Activated T-cell treated with anti-CD3 and anti-CD28 coated beads for 1 hour (primary cell): ENCODE measurements at regions not wholly inside any gene's neighbourhood (a gene's known extent, or its start where the extent isn't known, plus 50 kb on each side); places are given as distances from the start of the nearest gene placed in this dataset.

Source experiments
- DNase-seq: peaks from one replicate; pipeline ENCODE4 v3.0.0-alpha.2; 2020; ENCODE audit warnings: low read depth

- DNase-seq = no peak
Measured at GRCh38 chr2:58954880-58955385, 713.8 kb upstream of the FANCL start.

- DNase-seq = no peak
Measured at GRCh38 chr2:58951722-58952121, 710.6 kb upstream of the FANCL start.

- DNase-seq = no peak
Measured at GRCh38 chr2:58950795-58951462, 709.8 kb upstream of the FANCL start.

GRCh38 chr2:58939388-58939787, 698.3 kb upstream of the FANCL start:
- no peak for DNase-seq

- DNase-seq = no peak
Measured at GRCh38 chr2:58938988-58939387, 697.9 kb upstream of the FANCL start.

GRCh38 chr2:58932801-58933200, 691.7 kb upstream of the FANCL start:
- no peak for DNase-seq

GRCh38 chr2:58930537-58930936, 689.4 kb upstream of the FANCL start:
- no peak for DNase-seq

GRCh38 chr2:58928973-58929372, 687.8 kb upstream of the FANCL start:
- DNase-seq = no peak

- DNase-seq = no peak
Measured at GRCh38 chr2:58928391-58928790, 687.3 kb upstream of the FANCL start.

- DNase-seq = no peak
Measured at GRCh38 chr2:58926112-58926511, 685.0 kb upstream of the FANCL start.

GRCh38 chr2:58925676-58926081, 684.6 kb upstream of the FANCL start:
- DNase-seq = no peak

GRCh38 chr2:58923869-58924268, 682.7 kb upstream of the FANCL start:
- DNase-seq = no peak

- no peak for DNase-seq
Measured at GRCh38 chr2:58922245-58922644, 681.1 kb upstream of the FANCL start.

GRCh38 chr2:58921676-58922075, 680.6 kb upstream of the FANCL start:
- DNase-seq = no peak

GRCh38 chr2:58920001-58920400, 678.9 kb upstream of the FANCL start:
- DNase-seq = no peak

GRCh38 chr2:58919316-58919715, 678.2 kb upstream of the FANCL start:
- DNase-seq = no peak

GRCh38 chr2:58918141-58918540, 677.0 kb upstream of the FANCL start:
- no peak for DNase-seq

GRCh38 chr2:58917596-58917995, 676.5 kb upstream of the FANCL start:
- no peak for DNase-seq

GRCh38 chr2:58916063-58916462, 674.9 kb upstream of the FANCL start:
- no peak for DNase-seq

- DNase-seq = no peak
Measured at GRCh38 chr2:58914733-58915505, 673.8 kb upstream of the FANCL start.

GRCh38 chr2:58913082-58913726, 672.1 kb upstream of the FANCL start:
- no peak for DNase-seq

GRCh38 chr2:58911877-58912276, 670.8 kb upstream of the FANCL start:
- DNase-seq = no peak
